Spleen (tissue), 11 donors: ENCODE measurements at regions not wholly inside any gene's neighbourhood (a gene's known extent, or its start where the extent isn't known, plus 50 kb on each side); places are given as distances from the start of the nearest gene placed in this dataset.

Experiments used
- DNase-seq: peaks from one replicate; pipeline ENCODE4 v3.0.0-alpha.2; 2020
- H3K27ac ChIP-seq, 8 donors: fragments of 200-600 bp; sonication (generic) in 7 of 8; 1 replicate in 4 of 8; 2 replicates in 4 of 8; pipeline versions ENCODE4 v1.5.0 to v1.8.0; 2016 to 2021; ENCODE audit warnings: inconsistent platforms in 4 of 8, mild to moderate bottlenecking in 4 of 8, moderate library complexity in 1 of 8
- H3K27me3 ChIP-seq, 7 donors: fragments of 200-600 bp; sonication (generic) in 6 of 7; replicated peaks in 1 of 7; 1 replicate in 4 of 7; 2 replicates in 3 of 7; pipeline versions ENCODE4 v1.5.0 to v1.8.0; 2016 to 2021; ENCODE audit warnings: inconsistent platforms in 3 of 7, mild to moderate bottlenecking in 1 of 7
- H3K36me3 ChIP-seq, 6 donors: fragments of 200-600 bp; sonication (generic) in 5 of 6; 1 replicate in 4 of 6; 2 replicates in 2 of 6; pipeline versions ENCODE4 v1.5.0 to v1.8.0; 2016 to 2021; ENCODE audit warnings: inconsistent platforms in 2 of 6
- H3K4me1 ChIP-seq, 6 donors: fragments of 200-600 bp; sonication (generic) in 5 of 6; 1 replicate in 3 of 6; 2 replicates in 3 of 6; pipeline versions ENCODE4 v1.5.0 to v1.8.0; 2016 to 2021; ENCODE audit warnings: inconsistent platforms in 3 of 6
- H3K4me3 ChIP-seq, 8 donors: fragments of 200-600 bp; sonication (generic) in 7 of 8; 1 replicate in 4 of 8; 2 replicates in 4 of 8; pipeline versions ENCODE4 v1.5.0 to v1.8.0; 2016 to 2021; ENCODE audit warnings: inconsistent platforms in 4 of 8, mild to moderate bottlenecking in 4 of 8, moderate library complexity in 2 of 8
- H3K9me3 ChIP-seq, 8 donors: fragments of 200-600 bp; sonication (generic) in 7 of 8; 1 replicate in 4 of 8; 2 replicates in 4 of 8; pipeline versions ENCODE4 v1.5.0 to v1.8.0; 2016 to 2021; ENCODE audit warnings: inconsistent platforms in 4 of 8
- CTCF ChIP-seq, 11 experiments: fragments of 200-600 bp in 7 of 11; fragments of 450-650 bp in 4 of 11; sonication (generic) in 4 of 11; IDR thresholded peaks in 8 of 11; conservative IDR thresholded peaks in 3 of 11; 1 replicate in 7 of 11; 2 replicates in 4 of 11; pipeline versions ENCODE4 v1.4.0 to v1.8.0; 2016 to 2021; ENCODE audit warnings: antibody characterized with exemption in 11 of 11, inconsistent platforms in 4 of 11, mild to moderate bottlenecking in 1 of 11
- POLR2A ChIP-seq, 3 donors: fragments of 450-650 bp; IDR thresholded peaks; one replicate each; pipeline ENCODE4 v1.5.1; 2017; ENCODE audit warnings: antibody characterized with exemption in 3 of 3, mild to moderate bottlenecking in 1 of 3
- POLR2AphosphoS5 ChIP-seq, 3 donors: sonication (generic); formaldehyde crosslinking; IDR thresholded peaks; one replicate each; pipeline ENCODE4 v1.5.1; 2017; ENCODE audit warnings: antibody characterized with exemption in 3 of 3
- WGBS, 5 donors: extraction: QIAGEN DNeasy Blood & Tissue Kit in 3 of 5; methylation state at CpG; one replicate each; pipeline versions ENCODE4 v1.1.5 to v1.1.7; 2013 to 2018; 5-methylcytosine and 5-hydroxymethylcytosine counted together
- intact Hi-C: fragments of 100-400 bp; cut with DNase I; formaldehyde crosslinking; loops from one replicate; pipeline ENCODE4 v1.15.0; 2023; ENCODE audit warnings: low total_unique reads
- donor health status: healthy with polysubstance abuse.
- donor health status: DM: no; HTN: no; CAD: no; lungs with moderate emphysema.
- donor health status: DM: no; HTN: no; CAD: no.
- donor health status: Bipolar disorder and iron deficiency.
- donor health status: healthy.
- donor health status: DM: no; HTN: no; CAD: no.
- donor health status: DM: yes; HTN: yes; CAD: no.

GRCh38 chr6:140124498-140124897 is 750.0 kb upstream of the CITED2 start:
- WGBS, 5 donors = 82 to 96% (median 87%) methylated on average over 2 of the region's 2 CpGs
- H3K27ac ChIP-seq = no peak overlapping the region
- no peak overlapping the region for H3K4me3 ChIP-seq
- TF ChIP-seq POLR2A (IDR thresholded peaks at IDR 0.05) (no peak), POLR2AphosphoS5 (IDR thresholded peaks at IDR 0.05) (no peak), CTCF (IDR thresholded peaks at IDR 0.05 in 8 of 11, conservative IDR thresholded peaks at IDR 0.05 in 3 of 11) (no peak)
- H3K27me3 ChIP-seq = no peaks in the 10 kb centered on the region
- peaks cover 0 to 26% (median 22%) of the 10 kb centered on the region in 8 donors for H3K9me3 ChIP-seq
- no peaks in the 10 kb centered on the region for H3K36me3 ChIP-seq
- intact Hi-C loops = no loop called here
- DNase-seq = no peak
- no peaks in the 10 kb centered on the region for H3K4me1 ChIP-seq

GRCh38 chr6:140108167-140108566 is 733.7 kb upstream of the CITED2 start:
- Histone ChIP-seq H3K4me3 (no peak overlapping the region), H3K27me3 (no peaks in the 10 kb centered on the region), H3K9me3 (no peaks in the 10 kb centered on the region), H3K4me1 (no peaks in the 10 kb centered on the region), H3K27ac (no peak overlapping the region), H3K36me3 (no peaks in the 10 kb centered on the region)
- intact Hi-C loops = no loop called here
- no peak for TF ChIP-seq POLR2A (IDR thresholded peaks at IDR 0.05)
- no peak for TF ChIP-seq CTCF (IDR thresholded peaks at IDR 0.05 in 8 of 11, conservative IDR thresholded peaks at IDR 0.05 in 3 of 11)
- DNase-seq = no peak
- 62 to 100% (median 78%) methylated on average over 1 of the region's 1 CpG for WGBS, 5 donors

- Histone ChIP-seq H3K9me3 (no peaks in the 10 kb centered on the region), H3K4me1 (no peaks in the 10 kb centered on the region), H3K27ac (no peak overlapping the region), H3K36me3 (no peaks in the 10 kb centered on the region), H3K4me3 (no peak overlapping the region), H3K27me3 (no peaks in the 10 kb centered on the region)
- TF ChIP-seq POLR2A (IDR thresholded peaks at IDR 0.05) = no peak
- no peak for TF ChIP-seq CTCF (IDR thresholded peaks at IDR 0.05 in 8 of 11, conservative IDR thresholded peaks at IDR 0.05 in 3 of 11)
- no peak for TF ChIP-seq POLR2AphosphoS5 (IDR thresholded peaks at IDR 0.05)
- no peak for DNase-seq
- intact Hi-C loops = no loop called here
Measured at GRCh38 chr6:140107216-140107615, 732.8 kb upstream of the CITED2 start.

- H3K27ac ChIP-seq = no peak overlapping the region
- H3K27me3 ChIP-seq = no peaks in the 10 kb centered on the region
- no peak overlapping the region for H3K4me3 ChIP-seq
- intact Hi-C loops = no loop called here
- DNase-seq = no peak
- H3K4me1 ChIP-seq = no peaks in the 10 kb centered on the region
- no peak for TF ChIP-seq POLR2A (IDR thresholded peaks at IDR 0.05)
- no peak for TF ChIP-seq POLR2AphosphoS5 (IDR thresholded peaks at IDR 0.05)
- TF ChIP-seq CTCF (IDR thresholded peaks at IDR 0.05 in 8 of 11, conservative IDR thresholded peaks at IDR 0.05 in 3 of 11) = no peak
- H3K36me3 ChIP-seq = no peaks in the 10 kb centered on the region
- 73 to 84% (median 81%) methylated on average over 6 of the region's 6 CpGs for WGBS, 5 donors
- H3K9me3 ChIP-seq = no peaks in the 10 kb centered on the region
Measured at GRCh38 chr6:140105857-140106256, 731.4 kb upstream of the CITED2 start.
